HEK293 (cell line): ENCODE measurements at regions not wholly inside any gene's neighbourhood (a gene's known extent, or its start where the extent isn't known, plus 50 kb on each side); places are given as distances from the start of the nearest gene placed in this dataset.

Experiments
- CTCF ChIA-PET: fragments of 350-600 bp; formaldehyde crosslinking; extraction: SDS; loops from one replicate; lab custom pipeline; 2021; ENCODE audit warnings: antibody characterized with exemption; lab: Yijun Ruan, JAX
- POLR2A ChIA-PET: fragments of 300-600 bp; formaldehyde crosslinking; extraction: SDS; loops from one replicate; lab custom pipeline; 2020; ENCODE audit warnings: antibody characterized with exemption, inconsistent platforms; lab: Yijun Ruan, JAX
- H3K27ac ChIP-seq: fragments of 200-500 bp; sonication (Bioruptor generic); 2 replicates; pipeline ENCODE4 v1.5.1; 2014; ENCODE audit warnings: low read depth, low read length, control low read depth, inconsistent platforms; ENCODE audit errors: extremely low read depth
- H3K36me3 ChIP-seq, 2 experiments: fragments of 200-500 bp in 1 of 2; sonication (Bioruptor generic) in 1 of 2; 1 replicate in 1 of 2; 2 replicates in 1 of 2; pipeline ENCODE4 v1.5.1; 2014 to 2017; ENCODE audit warnings: inconsistent platforms in 2 of 2, low read length in 2 of 2; ENCODE audit not compliant: control insufficient read depth in 2 of 2, insufficient read depth in 1 of 2
- H3K4me1 ChIP-seq: fragments of 200-500 bp; sonication (Bioruptor generic); 2 replicates; pipeline ENCODE4 v1.5.1; 2014; ENCODE audit warnings: mild to moderate bottlenecking, low read length, inconsistent platforms; ENCODE audit not compliant: control insufficient read depth, insufficient read depth
- H3K4me3 ChIP-seq: 2 replicates; pipeline ENCODE4 v1.5.1; 2011; ENCODE audit warnings: low read depth, mild to moderate bottlenecking, control low read depth, low read length, moderate library complexity
- H3K9me3 ChIP-seq: fragments of 200-500 bp; sonication (Bioruptor generic); 2 replicates; pipeline ENCODE4 v1.5.1; 2014; ENCODE audit warnings: low read depth, low read length, inconsistent platforms; ENCODE audit not compliant: control insufficient read depth, insufficient read depth
- BCL6B ChIP-seq: fragments of 450-650 bp; formaldehyde crosslinking; IDR thresholded peaks from 2 replicates; pipeline ENCODE4 v1.5.1; 2017; ENCODE audit warnings: missing biosample characterization, missing genetic modification characterization
- GLI4 ChIP-seq: fragments of 450-650 bp; formaldehyde crosslinking; IDR thresholded peaks from 2 replicates; pipeline ENCODE4 v1.5.1; 2016; ENCODE audit warnings: missing biosample characterization, missing genetic modification characterization
- MYNN ChIP-seq: fragments of 450-650 bp; formaldehyde crosslinking; IDR thresholded peaks from 2 replicates; pipeline ENCODE4 v1.5.1; 2016; ENCODE audit warnings: missing biosample characterization, missing genetic modification characterization, borderline replicate concordance
- PRDM1 ChIP-seq: fragments of 450-650 bp; formaldehyde crosslinking; IDR thresholded peaks from 2 replicates; pipeline ENCODE4; 2016; ENCODE audit warnings: missing biosample characterization, missing genetic modification characterization
- PRDM10 ChIP-seq: fragments of 450-650 bp; formaldehyde crosslinking; IDR thresholded peaks from 2 replicates; pipeline ENCODE4 v1.5.1; 2016; ENCODE audit warnings: missing biosample characterization, missing genetic modification characterization
- WT1 ChIP-seq: fragments of 450-650 bp; formaldehyde crosslinking; IDR thresholded peaks from 2 replicates; pipeline ENCODE4 v1.5.1; 2016; ENCODE audit warnings: missing biosample characterization, missing genetic modification characterization
- YY1 ChIP-seq: fragments of 450-650 bp; formaldehyde crosslinking; IDR thresholded peaks from 2 replicates; pipeline ENCODE4 v1.5.1; 2018; ENCODE audit warnings: missing biosample characterization, missing genetic modification characterization
- ZFP37 ChIP-seq: fragments of 450-650 bp; formaldehyde crosslinking; IDR thresholded peaks from 2 replicates; pipeline ENCODE4 v1.5.1; 2016; ENCODE audit warnings: missing biosample characterization, missing genetic modification characterization
- ZNF146 ChIP-seq: fragments of 450-650 bp; formaldehyde crosslinking; IDR thresholded peaks from 2 replicates; pipeline ENCODE4 v1.5.1; 2016; ENCODE audit warnings: missing biosample characterization, missing genetic modification characterization
- ZNF19 ChIP-seq: fragments of 450-650 bp; formaldehyde crosslinking; IDR thresholded peaks from 2 replicates; pipeline ENCODE4; 2016; ENCODE audit warnings: missing biosample characterization, missing genetic modification characterization, low read depth
- ZNF292 ChIP-seq: fragments of 450-650 bp; formaldehyde crosslinking; IDR thresholded peaks from 2 replicates; pipeline ENCODE4 v1.5.1; 2016; ENCODE audit warnings: low read depth, missing biosample characterization, missing genetic modification characterization, borderline replicate concordance
- ZNF350 ChIP-seq: fragments of 450-650 bp; formaldehyde crosslinking; IDR thresholded peaks from 2 replicates; pipeline ENCODE4 v1.5.0; 2017; ENCODE audit warnings: missing biosample characterization, mild to moderate bottlenecking, missing genetic modification characterization
- ZNF354C ChIP-seq: fragments of 450-650 bp; formaldehyde crosslinking; IDR thresholded peaks from 2 replicates; pipeline ENCODE4 v1.5.1; 2016; ENCODE audit warnings: missing biosample characterization, missing genetic modification characterization, low read depth, borderline replicate concordance
- ZNF394 ChIP-seq: fragments of 450-650 bp; formaldehyde crosslinking; IDR thresholded peaks from 2 replicates; pipeline ENCODE4 v1.5.1; 2016; ENCODE audit warnings: missing biosample characterization, missing genetic modification characterization, mild to moderate bottlenecking, moderate library complexity, borderline replicate concordance
- ZNF514 ChIP-seq: fragments of 450-650 bp; formaldehyde crosslinking; IDR thresholded peaks from 2 replicates; pipeline ENCODE4 v1.5.1; 2016; ENCODE audit warnings: missing biosample characterization, missing genetic modification characterization
- ZNF560 ChIP-seq: fragments of 450-650 bp; formaldehyde crosslinking; IDR thresholded peaks from 2 replicates; pipeline ENCODE4 v1.5.1; 2017; ENCODE audit warnings: missing biosample characterization, missing genetic modification characterization, borderline replicate concordance
- ZNF624 ChIP-seq: fragments of 450-650 bp; formaldehyde crosslinking; IDR thresholded peaks from 2 replicates; pipeline ENCODE4 v1.5.1; 2017; ENCODE audit warnings: missing biosample characterization, missing genetic modification characterization
- ZNF747 ChIP-seq: fragments of 450-650 bp; formaldehyde crosslinking; IDR thresholded peaks from 2 replicates; pipeline ENCODE4 v1.5.1; 2016; ENCODE audit warnings: missing biosample characterization, missing genetic modification characterization
- ZSCAN16 ChIP-seq: fragments of 450-650 bp; formaldehyde crosslinking; IDR thresholded peaks from 2 replicates; pipeline ENCODE4 v1.5.1; 2016; ENCODE audit warnings: missing biosample characterization, missing genetic modification characterization
- ZSCAN18 ChIP-seq: fragments of 450-650 bp; formaldehyde crosslinking; IDR thresholded peaks from 2 replicates; pipeline ENCODE4 v1.5.1; 2016; ENCODE audit warnings: missing biosample characterization, missing genetic modification characterization

DNA sequence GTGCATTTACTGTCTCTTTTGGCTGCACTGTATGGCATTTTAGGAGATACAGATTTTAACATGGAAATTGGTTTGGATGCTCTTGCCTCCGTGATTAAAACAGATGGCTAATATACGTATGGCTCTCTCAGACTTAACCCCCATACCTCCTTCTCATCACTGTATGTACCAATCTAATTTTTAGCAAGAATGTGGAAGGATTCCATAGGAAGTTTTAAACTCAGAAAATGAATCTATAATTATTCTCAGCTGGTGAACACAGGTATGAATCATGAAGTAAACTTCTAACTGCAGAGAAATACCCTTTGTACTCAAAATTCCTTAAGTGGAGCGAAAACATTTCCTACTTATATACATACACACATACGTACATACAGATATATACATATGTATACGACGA is 210.5 kb upstream of the NEIL3 start (continued):
- TF ChIP-seq BCL6B (tag by site-specific recombination) (no peak), PRDM10 (no peak), ZNF514 (tag by site-specific recombination) (no peak), ZNF146 (no peak), ZNF394 (tag by site-specific recombination) (no peak), ZFP37 (tag by site-specific recombination) (no peak)

- ChIA-PET POLR2A (no interaction called here), CTCF (no interaction called here)
- Histone ChIP-seq H3K27ac (no peak overlapping the region), H3K4me3 (no peak overlapping the region)
- TF ChIP-seq ZNF19 (tag by site-specific recombination) (no peak), ZNF292 (no peak), PRDM1 (tag by site-specific recombination) (no peak), ZNF350 (no peak), ZNF624 (tag by site-specific recombination) (no peak), ZSCAN16 (no peak), ZNF354C (no peak), MYNN (no peak), ZNF560 (tag by site-specific recombination) (no peak)
- TF ChIP-seq, all 188 proteins: peak for 0
- no peaks in the 10 kb centered on the region for H3K4me1 ChIP-seq
- H3K36me3 ChIP-seq: no peaks in the 10 kb centered on the region
- H3K9me3 ChIP-seq: no peaks in the 10 kb centered on the region
Observed at GRCh38 chr4:177100307-177100706, 209.4 kb upstream of the NEIL3 start.

DNA sequence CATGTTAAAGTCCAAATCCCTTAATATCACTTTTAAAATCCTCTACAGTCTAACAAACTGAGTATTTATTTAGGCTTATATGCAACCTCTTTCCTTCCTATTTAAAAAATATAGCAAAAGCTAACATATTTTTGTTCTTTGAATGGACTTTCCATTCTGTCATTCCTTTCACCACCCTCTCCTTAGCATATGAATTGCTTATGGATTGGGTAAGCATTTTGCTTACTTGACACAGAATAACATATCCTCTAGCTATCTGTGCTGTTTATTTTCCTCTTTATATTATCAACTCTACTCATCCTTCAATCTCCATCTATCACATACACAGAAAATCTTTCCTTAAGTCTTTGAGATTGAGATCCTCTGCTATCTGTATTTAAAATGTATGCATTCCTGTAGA is 206.1 kb upstream of the NEIL3 start:
- no peaks in the 10 kb centered on the region for H3K36me3 ChIP-seq
- POLR2A ChIA-PET: no interaction called here
- no peak overlapping the region for H3K4me3 ChIP-seq
- no peaks in the 10 kb centered on the region for H3K9me3 ChIP-seq
- CTCF ChIA-PET: interaction anchor here (0.7 kb wide), 1 partner anchor 11 kb away, joined by 3 read pairs; no protein-coding TSS in a partner anchor
- no peaks in the 10 kb centered on the region for H3K4me1 ChIP-seq
- H3K27ac ChIP-seq: no peak overlapping the region
- no peak for TF ChIP-seq YY1 (tag by site-specific recombination)
- TF ChIP-seq GLI4 (tag by site-specific recombination): no peak
- no peak for TF ChIP-seq ZNF747 (tag by site-specific recombination)
- no peak for TF ChIP-seq WT1 (tag by site-specific recombination)
- no peak for TF ChIP-seq ZSCAN18 (tag by site-specific recombination)
- no peak for TF ChIP-seq PRDM10
- TF ChIP-seq ZNF394 (tag by site-specific recombination): no peak
